ENCODE measurements at regions not wholly inside any gene's neighbourhood (a gene's known extent, or its start where the extent isn't known, plus 50 kb on each side); places are given as distances from the start of the nearest gene placed in this dataset.

- TF ChIP-seq CTCF (IDR thresholded peaks at IDR 0.05 in 4 of 5, conservative IDR thresholded peaks at IDR 0.05 in 1 of 5): no peak
- no peak for TF ChIP-seq POLR2A (IDR thresholded peaks at IDR 0.05)
Observed at GRCh38 chr4:117479673-117480072, 394.3 kb upstream of the TRAM1L1 start.

Data from gastrocnemius medialis (tissue), 4 donors.